ENCODE measurements at regions not wholly inside any gene's neighbourhood (a gene's known extent, or its start where the extent isn't known, plus 50 kb on each side); places are given as distances from the start of the nearest gene placed in this dataset.

- TF ChIP-seq EZH2 (IDR thresholded peaks at IDR 0.05; ENCODE audit: low read length) (no peak), CTCF (optimal IDR thresholded peaks at IDR 0.05 in 1 of 3, IDR thresholded peaks at IDR 0.05 in 1 of 3, conservative IDR thresholded peaks at IDR 0.05 in 1 of 3; ENCODE audit: extremely low read depth in 1 of 3, insufficient read depth in 2 of 3, low read length in 3 of 3) (no peak)
Observed at GRCh38 chr3:103960819-103961218, 1405.9 kb upstream of the ALCAM start.
